ENCODE measurements at regions not wholly inside any gene's neighbourhood (a gene's known extent, or its start where the extent isn't known, plus 50 kb on each side); places are given as distances from the start of the nearest gene placed in this dataset.

DNA sequence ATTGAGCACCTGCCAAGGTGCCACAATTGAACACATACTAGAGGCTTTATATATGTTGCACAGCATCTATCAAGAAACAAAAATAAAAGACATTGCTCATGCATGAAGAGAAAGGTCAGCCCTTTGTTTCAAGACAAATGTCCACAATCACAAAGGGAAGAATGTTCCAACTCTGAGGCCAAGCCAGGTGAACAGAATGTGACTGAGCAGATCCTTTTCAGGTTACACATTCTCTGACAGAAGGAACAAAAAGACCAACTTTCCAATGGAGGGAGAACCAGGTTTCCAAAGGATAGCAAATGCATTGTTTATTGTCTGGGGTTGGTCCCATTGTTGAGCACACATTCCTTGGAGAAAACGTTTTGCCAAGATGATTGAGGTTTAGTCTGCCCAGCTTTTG lies 50.2 kb upstream of the FAM174B start:
- H3K9me2 ChIP-seq (replicated peaks; ENCODE audit: control insufficient read depth, low read length): no peaks in the 10 kb centered on the region
- H3K27me3 ChIP-seq (ENCODE audit: control insufficient read depth, low read length): 0 out of 2 replicates have a peak, but pooled peaks cover 3% of the 10 kb centered on the region
- no peaks in the 10 kb centered on the region for H3F3A ChIP-seq (ENCODE audit: control insufficient read depth, insufficient read depth)
- H3K27ac ChIP-seq (ENCODE audit: low read depth, low read length): no peak overlapping the region
- H3K4me3 ChIP-seq (ENCODE audit: low read length): no peak overlapping the region
- no peaks in the 10 kb centered on the region for H3K79me2 ChIP-seq (ENCODE audit: control insufficient read depth, low read length)
- no peaks in the 10 kb centered on the region for H3K4me1 ChIP-seq (ENCODE audit: control insufficient read depth, low read length)
- no peaks in the 10 kb centered on the region for H3K9me3 ChIP-seq (ENCODE audit: control insufficient read depth, insufficient read depth, low read length)
- no peaks in the 10 kb centered on the region for H3K36me3 ChIP-seq (ENCODE audit: control insufficient read depth, low read length)
- H3K4me2 ChIP-seq (ENCODE audit: low read length): no peak overlapping the region
- TF ChIP-seq, protein P1, sequence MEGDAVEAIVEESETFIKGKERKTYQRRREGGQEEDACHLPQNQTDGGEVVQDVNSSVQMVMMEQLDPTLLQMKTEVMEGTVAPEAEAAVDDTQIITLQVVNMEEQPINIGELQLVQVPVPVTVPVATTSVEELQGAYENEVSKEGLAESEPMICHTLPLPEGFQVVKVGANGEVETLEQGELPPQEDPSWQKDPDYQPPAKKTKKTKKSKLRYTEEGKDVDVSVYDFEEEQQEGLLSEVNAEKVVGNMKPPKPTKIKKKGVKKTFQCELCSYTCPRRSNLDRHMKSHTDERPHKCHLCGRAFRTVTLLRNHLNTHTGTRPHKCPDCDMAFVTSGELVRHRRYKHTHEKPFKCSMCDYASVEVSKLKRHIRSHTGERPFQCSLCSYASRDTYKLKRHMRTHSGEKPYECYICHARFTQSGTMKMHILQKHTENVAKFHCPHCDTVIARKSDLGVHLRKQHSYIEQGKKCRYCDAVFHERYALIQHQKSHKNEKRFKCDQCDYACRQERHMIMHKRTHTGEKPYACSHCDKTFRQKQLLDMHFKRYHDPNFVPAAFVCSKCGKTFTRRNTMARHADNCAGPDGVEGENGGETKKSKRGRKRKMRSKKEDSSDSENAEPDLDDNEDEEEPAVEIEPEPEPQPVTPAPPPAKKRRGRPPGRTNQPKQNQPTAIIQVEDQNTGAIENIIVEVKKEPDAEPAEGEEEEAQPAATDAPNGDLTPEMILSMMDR (IDR thresholded peaks at IDR 0.05; ENCODE audit: low read depth, low read length, poor library complexity, severe bottlenecking): no peak
- no peak for TF ChIP-seq EZH2phosphoT487 (IDR thresholded peaks at IDR 0.05; ENCODE audit: borderline replicate concordance, low read length)
- no peaks in the 10 kb centered on the region for H4K20me1 ChIP-seq (ENCODE audit: control insufficient read depth, insufficient read depth, low read depth, low read length)

DNA sequence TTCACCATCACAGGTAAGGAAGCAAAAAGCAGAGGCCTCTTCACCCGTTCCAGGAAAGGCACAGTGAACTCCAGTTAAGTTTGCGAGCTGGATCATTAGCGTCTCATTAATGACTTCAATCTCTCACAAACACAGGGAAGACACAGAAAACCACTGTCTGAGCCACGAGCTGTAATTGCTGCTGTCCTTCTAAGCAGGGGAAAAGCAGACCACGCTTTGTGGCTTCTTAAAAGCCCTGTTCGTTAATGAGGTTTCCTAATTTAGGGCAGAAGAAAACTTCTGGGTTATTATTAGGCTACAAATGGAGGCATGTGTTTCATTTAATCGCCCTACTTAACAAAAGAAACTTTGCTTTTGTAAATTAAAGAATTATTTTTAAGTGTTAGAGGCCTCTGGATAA lies 50.6 kb upstream of the FAM174B start:
- Histone ChIP-seq H3K4me3 (ENCODE audit: low read length) (no peak overlapping the region), H3K36me3 (ENCODE audit: control insufficient read depth, low read length) (no peaks in the 10 kb centered on the region), H3K9me2 (replicated peaks; ENCODE audit: control insufficient read depth, low read length) (no peaks in the 10 kb centered on the region), H3K9me3 (ENCODE audit: control insufficient read depth, insufficient read depth, low read length) (no peaks in the 10 kb centered on the region), H3F3A (ENCODE audit: control insufficient read depth, insufficient read depth) (no peaks in the 10 kb centered on the region), H3K4me1 (ENCODE audit: control insufficient read depth, low read length) (no peaks in the 10 kb centered on the region), H4K20me1 (ENCODE audit: control insufficient read depth, insufficient read depth, low read depth, low read length) (no peaks in the 10 kb centered on the region), H3K27ac (ENCODE audit: low read depth, low read length) (no peak overlapping the region), H3K79me2 (ENCODE audit: control insufficient read depth, low read length) (no peaks in the 10 kb centered on the region), H3K27me3 (ENCODE audit: control insufficient read depth, low read length) (0 out of 2 replicates have a peak, but pooled peaks cover 3% of the 10 kb centered on the region), H3K4me2 (ENCODE audit: low read length) (no peak overlapping the region)
- TF ChIP-seq EZH2phosphoT487 (IDR thresholded peaks at IDR 0.05; ENCODE audit: borderline replicate concordance, low read length): no peak

DNA sequence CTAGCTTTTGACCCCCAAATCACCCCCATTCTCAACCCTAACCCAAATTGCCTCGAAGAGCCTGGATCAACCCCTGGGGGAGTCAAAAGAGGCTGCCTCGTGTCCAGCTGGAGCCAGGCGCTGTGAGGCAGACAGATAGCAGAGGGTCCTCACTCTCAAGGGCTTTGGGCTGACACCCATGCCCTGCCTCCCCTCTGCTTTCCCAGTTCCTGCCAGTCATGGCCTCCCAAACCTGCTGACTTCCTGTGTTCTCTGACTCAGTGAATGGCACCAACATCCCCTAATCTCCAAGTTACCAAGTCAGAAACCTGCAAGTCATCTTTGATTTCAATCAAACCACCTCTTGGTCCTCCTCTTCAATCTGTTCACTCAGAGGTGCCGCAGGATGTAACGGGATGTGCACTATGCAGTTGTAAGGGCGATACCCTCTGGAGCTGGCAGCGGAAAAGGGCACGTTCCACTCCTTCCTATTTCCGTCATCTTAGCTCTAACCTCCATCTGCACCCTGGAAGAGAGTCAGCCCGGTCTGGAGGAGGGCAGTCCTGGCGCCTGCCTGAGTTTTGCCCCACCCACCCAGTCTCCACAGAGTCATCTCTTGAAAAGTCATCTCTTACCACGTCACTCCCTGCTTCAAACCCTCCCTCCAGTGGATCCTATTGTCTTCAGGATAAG lies 52.4 kb upstream of the FAM174B start:
- Histone ChIP-seq H3F3A (ENCODE audit: control insufficient read depth, insufficient read depth) (no peaks in the 10 kb centered on the region), H3K9me2 (replicated peaks; ENCODE audit: control insufficient read depth, low read length) (no peaks in the 10 kb centered on the region), H3K4me1 (ENCODE audit: control insufficient read depth, low read length) (no peaks in the 10 kb centered on the region), H4K20me1 (ENCODE audit: control insufficient read depth, insufficient read depth, low read depth, low read length) (no peaks in the 10 kb centered on the region), H3K4me2 (ENCODE audit: low read length) (no peak overlapping the region), H3K4me3 (ENCODE audit: low read length) (no peak overlapping the region), H3K79me2 (ENCODE audit: control insufficient read depth, low read length) (no peaks in the 10 kb centered on the region), H3K27ac (ENCODE audit: low read depth, low read length) (no peak overlapping the region), H3K27me3 (ENCODE audit: control insufficient read depth, low read length) (0 out of 2 replicates have a peak, but pooled peaks cover 3% of the 10 kb centered on the region), H3K36me3 (ENCODE audit: control insufficient read depth, low read length) (no peaks in the 10 kb centered on the region), H3K9me3 (ENCODE audit: control insufficient read depth, insufficient read depth, low read length) (no peaks in the 10 kb centered on the region)
- TF ChIP-seq, protein P1 (IDR thresholded peaks at IDR 0.05; ENCODE audit: low read depth, low read length, poor library complexity, severe bottlenecking): no peak
- no peak for TF ChIP-seq EZH2phosphoT487 (IDR thresholded peaks at IDR 0.05; ENCODE audit: borderline replicate concordance, low read length)

DNA sequence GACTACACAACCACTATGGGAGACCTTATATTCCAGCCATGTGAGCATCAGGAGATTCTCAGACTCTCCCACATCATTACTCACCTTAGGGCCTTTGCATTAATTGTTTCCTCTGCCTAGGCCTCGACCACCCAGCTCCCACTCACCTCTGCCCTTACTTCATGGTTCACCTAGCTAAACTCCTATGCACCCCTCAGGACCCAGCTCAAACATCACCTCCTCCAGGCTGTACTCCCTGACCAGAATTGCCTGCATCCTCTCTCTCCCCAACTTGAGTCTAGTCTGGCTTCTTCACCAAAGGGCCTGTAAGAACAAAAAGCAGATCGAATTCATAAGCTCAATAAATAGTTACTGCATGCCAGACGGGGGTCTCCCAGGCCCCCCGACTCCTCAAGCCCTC lies 53.1 kb upstream of the FAM174B start:
- no peak for TF ChIP-seq EZH2phosphoT487 (IDR thresholded peaks at IDR 0.05; ENCODE audit: borderline replicate concordance, low read length)
- TF ChIP-seq, protein P1 (IDR thresholded peaks at IDR 0.05; ENCODE audit: low read depth, low read length, poor library complexity, severe bottlenecking): no peak
- Histone ChIP-seq H3K9me3 (ENCODE audit: control insufficient read depth, insufficient read depth, low read length) (no peaks in the 10 kb centered on the region), H3K4me3 (ENCODE audit: low read length) (no peak overlapping the region), H3F3A (ENCODE audit: control insufficient read depth, insufficient read depth) (no peaks in the 10 kb centered on the region), H3K79me2 (ENCODE audit: control insufficient read depth, low read length) (no peaks in the 10 kb centered on the region), H3K4me1 (ENCODE audit: control insufficient read depth, low read length) (no peaks in the 10 kb centered on the region), H3K9me2 (replicated peaks; ENCODE audit: control insufficient read depth, low read length) (no peaks in the 10 kb centered on the region), H3K27me3 (ENCODE audit: control insufficient read depth, low read length) (peaks cover 7% of the 10 kb centered on the region; the same call in 1 of the 2 replicates), H3K36me3 (ENCODE audit: control insufficient read depth, low read length) (no peaks in the 10 kb centered on the region), H3K27ac (ENCODE audit: low read depth, low read length) (no peak overlapping the region), H3K4me2 (ENCODE audit: low read length) (no peak overlapping the region), H4K20me1 (ENCODE audit: control insufficient read depth, insufficient read depth, low read depth, low read length) (no peaks in the 10 kb centered on the region)

Data from DOHH2 (cell line).